BLaER1 treated with 17β-estradiol and CSF1 and Interleukin-3, amounts not matched to agents 10 nM and 100 nM (cell line): ENCODE measurements at regions not wholly inside any gene's neighbourhood (a gene's known extent, or its start where the extent isn't known, plus 50 kb on each side); places are given as distances from the start of the nearest gene placed in this dataset.
"Not testable (repeated sequence)": the region's sequence is repeated elsewhere in the genome, so short reads cannot be mapped to it uniquely, and the experiment has no call there.

Experiments
- H3K27ac ChIP-seq, 11 experiments: shearing (Covaris generic); formaldehyde crosslinking; 2 replicates each; pipeline ENCODE4 v1.8.1; 2022
- H3K27me3 ChIP-seq, 11 experiments: shearing (Covaris generic); formaldehyde crosslinking; 2 replicates each; pipeline ENCODE4 v1.8.1; 2022
- H3K36me3 ChIP-seq, 11 experiments: shearing (Covaris generic); formaldehyde crosslinking; 2 replicates each; pipeline ENCODE4 v1.8.1; 2022
- H3K4me1 ChIP-seq, 10 experiments: shearing (Covaris generic); formaldehyde crosslinking; 2 replicates each; pipeline ENCODE4 v1.8.1; 2022
- H3K4me2 ChIP-seq, 11 experiments: shearing (Covaris generic); formaldehyde crosslinking; 2 replicates each; pipeline ENCODE4 v1.8.1; 2022
- H3K4me3 ChIP-seq, 10 experiments: shearing (Covaris generic); formaldehyde crosslinking; 2 replicates each; pipeline ENCODE4 v1.8.1; 2022
- H3K9ac ChIP-seq, 11 experiments: shearing (Covaris generic); formaldehyde crosslinking; 2 replicates each; pipeline ENCODE4 v1.8.1; 2022
- H3K9me3 ChIP-seq, 11 experiments: shearing (Covaris generic); formaldehyde crosslinking; replicated peaks in 1 of 11; 2 replicates each; pipeline ENCODE4 v1.8.1; 2022
- H4K20me1 ChIP-seq, 11 experiments: shearing (Covaris generic); formaldehyde crosslinking; 2 replicates each; pipeline ENCODE4 v1.8.1; 2022
- Cebpa-rat ChIP-seq, 11 experiments: shearing (Covaris generic); IDR thresholded peaks; 2 replicates each; pipeline ENCODE4 v1.8.1; 2022

DNA sequence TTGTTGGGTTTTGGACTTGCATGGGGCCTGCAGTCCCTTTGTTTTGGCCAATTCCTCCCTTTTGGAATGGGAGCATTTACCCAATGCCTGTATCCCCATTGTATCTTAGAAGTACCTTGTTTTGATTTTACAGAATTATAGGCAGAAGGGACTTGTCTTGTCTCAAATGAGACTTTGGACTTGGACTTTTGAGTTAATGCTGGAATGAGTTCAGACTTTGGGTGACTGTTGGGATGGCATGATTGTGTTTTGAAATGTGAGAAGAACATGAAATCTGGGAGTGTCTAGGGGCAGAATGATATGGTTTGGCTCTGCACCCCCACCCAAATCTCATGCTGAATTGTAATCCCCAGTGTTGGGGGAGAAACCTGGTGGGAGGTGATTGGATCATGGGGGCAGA, 76.8 kb upstream of the MKI67 start:
- H3K4me3 ChIP-seq, result peak overlapping the region in 2 of 10 experiments; percentile 3 to 15; a peak in 3 of 20 replicates
- H3K27ac ChIP-seq, result no peak overlapping the region

DNA sequence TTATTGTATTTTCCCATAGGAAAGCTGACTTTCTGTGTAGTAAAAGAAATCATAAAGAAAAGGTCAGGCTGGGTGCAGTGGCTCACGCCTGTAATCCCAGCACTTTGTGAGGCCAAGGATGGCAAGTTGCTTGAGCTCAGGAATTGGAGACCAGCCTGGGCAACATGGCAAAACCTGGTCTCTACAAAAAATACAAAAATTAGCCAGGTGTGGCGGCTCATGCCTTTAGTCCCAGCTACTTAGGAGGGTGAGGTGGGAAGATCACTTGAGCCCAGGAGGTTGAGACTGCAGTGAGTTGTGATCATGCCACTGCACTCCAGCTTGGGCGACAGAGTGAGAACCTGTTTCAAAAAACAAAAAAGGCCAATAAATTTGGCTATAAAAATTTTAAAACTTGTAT, 79.4 kb upstream of the MKI67 start:
- Histone ChIP-seq H3K4me1 (peaks cover 27 to 49% (median 42%) of the 10 kb centered on the region in 10 experiments), H3K9me3 (peaks cover 31 to 51% (median 34%) of the 10 kb centered on the region in 11 experiments), H4K20me1 (peaks cover 0 to 51% (median 0%) of the 10 kb centered on the region in 11 experiments; a peak in 7 of 22 replicates), H3K36me3 (peaks cover 8 to 64% (median 50%) of the 10 kb centered on the region in 11 experiments; a peak in 20 of 22 replicates)
- not testable (repeated sequence) for H3K4me2 ChIP-seq, H3K27ac ChIP-seq, H3K27me3 ChIP-seq, H3K4me3 ChIP-seq, H3K9ac ChIP-seq

More for the DNA sequence above, 76.8 kb upstream of the MKI67 start:
- no peak for TF ChIP-seq Cebpa-rat (IDR thresholded peaks at IDR 0.05)
- Histone ChIP-seq H3K4me1 (peaks cover 6 to 25% (median 20%) of the 10 kb centered on the region in 10 experiments), H4K20me1 (peaks cover 0 to 33% (median 0%) of the 10 kb centered on the region in 11 experiments; a peak in 6 of 22 replicates), H3K9ac (no peak overlapping the region), H3K27me3 (no peaks in the 10 kb centered on the region), H3K36me3 (peaks cover 8 to 82% (median 70%) of the 10 kb centered on the region in 11 experiments; a peak in 20 of 22 replicates), H3K4me2 (no peak overlapping the region), H3K9me3 (peaks cover 33 to 73% (median 53%) of the 10 kb centered on the region in 11 experiments)

DNA sequence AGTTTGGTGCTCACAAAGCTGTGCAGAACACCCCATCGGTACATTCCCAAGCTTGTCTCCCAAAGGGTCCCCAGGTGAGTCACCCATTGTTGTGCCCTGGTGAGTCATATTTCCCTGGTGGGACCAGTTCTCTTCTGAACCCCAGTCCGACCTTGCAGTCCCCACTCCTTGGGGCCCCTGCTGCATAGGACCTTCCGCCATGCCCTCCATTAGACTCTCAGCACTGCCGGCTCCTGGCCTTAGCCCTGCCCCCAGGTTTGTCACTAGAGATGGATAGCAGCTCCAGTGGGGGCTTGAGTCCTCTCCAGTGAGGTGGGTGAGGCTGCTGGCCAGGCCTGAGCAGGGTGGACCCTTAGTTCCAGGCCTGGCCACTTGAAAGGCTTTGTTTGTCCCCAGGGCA, 80.5 kb upstream of the MKI67 start:
- Histone ChIP-seq H3K4me3 (no peak overlapping the region), H3K27ac (no peak overlapping the region), H3K36me3 (peaks cover 8 to 53% (median 39%) of the 10 kb centered on the region in 11 experiments; a peak in 20 of 22 replicates), H3K4me1 (peaks cover 36 to 60% (median 53%) of the 10 kb centered on the region in 10 experiments), H3K27me3 (no peaks in the 10 kb centered on the region), H3K4me2 (peak overlapping the region in 8 of 11 experiments; percentile 22 to 97 (median 82); a peak in 14 of 22 replicates), H4K20me1 (peaks cover 0 to 62% (median 0%) of the 10 kb centered on the region in 11 experiments; a peak in 9 of 22 replicates), H3K9ac (peak overlapping the region in 1 of 11 experiments; percentile 3; a peak in 1 of 22 replicates), H3K9me3 (peaks cover 20 to 40% (median 23%) of the 10 kb centered on the region in 11 experiments)
- TF ChIP-seq Cebpa-rat (IDR thresholded peaks at IDR 0.05), result no peak

DNA sequence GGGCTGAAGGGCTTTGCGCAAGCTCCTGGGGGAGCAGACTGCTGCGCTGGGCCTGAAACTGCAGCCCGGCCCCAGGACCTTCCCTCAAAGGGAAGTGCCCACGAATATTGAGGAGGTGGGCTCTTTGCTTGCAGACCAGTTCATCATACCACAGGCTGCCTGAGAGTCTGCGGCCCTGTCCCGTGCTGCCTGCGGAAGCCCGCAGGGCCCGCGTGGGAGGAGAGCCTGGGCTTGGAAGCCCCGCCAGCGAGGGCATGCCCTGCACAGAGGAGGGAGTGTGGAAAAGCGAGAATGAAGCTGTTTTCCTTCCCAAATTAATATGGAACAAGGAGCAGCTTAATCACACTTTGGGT, 83.6 kb upstream of the MKI67 start:
- Histone ChIP-seq H3K4me1 (peaks cover 62 to 91% (median 83%) of the 10 kb centered on the region in 10 experiments), H3K36me3 (peaks cover 0 to 52% (median 12%) of the 10 kb centered on the region in 11 experiments; a peak in 12 of 22 replicates), H3K27ac (peak overlapping the region in 10 of 11 experiments; percentile 3 to 91 (median 52); a peak in 16 of 22 replicates), H4K20me1 (peaks cover 0 to 85% (median 0%) of the 10 kb centered on the region in 11 experiments; a peak in 9 of 22 replicates), H3K4me3 (peak overlapping the region; percentile 70 to 94 (median 79); a peak in 19 of 20 replicates), H3K27me3 (no peaks in the 10 kb centered on the region), H3K9me3 (peaks cover 0 to 16% (median 0%) of the 10 kb centered on the region in 11 experiments; a peak in 4 of 22 replicates), H3K4me2 (peak overlapping the region; percentile 41 to 97 (median 81)), H3K9ac (peak overlapping the region in 7 of 11 experiments; percentile 34 to 92 (median 85); a peak in 12 of 22 replicates)
- TF ChIP-seq Cebpa-rat (IDR thresholded peaks at IDR 0.05), result no peak

DNA sequence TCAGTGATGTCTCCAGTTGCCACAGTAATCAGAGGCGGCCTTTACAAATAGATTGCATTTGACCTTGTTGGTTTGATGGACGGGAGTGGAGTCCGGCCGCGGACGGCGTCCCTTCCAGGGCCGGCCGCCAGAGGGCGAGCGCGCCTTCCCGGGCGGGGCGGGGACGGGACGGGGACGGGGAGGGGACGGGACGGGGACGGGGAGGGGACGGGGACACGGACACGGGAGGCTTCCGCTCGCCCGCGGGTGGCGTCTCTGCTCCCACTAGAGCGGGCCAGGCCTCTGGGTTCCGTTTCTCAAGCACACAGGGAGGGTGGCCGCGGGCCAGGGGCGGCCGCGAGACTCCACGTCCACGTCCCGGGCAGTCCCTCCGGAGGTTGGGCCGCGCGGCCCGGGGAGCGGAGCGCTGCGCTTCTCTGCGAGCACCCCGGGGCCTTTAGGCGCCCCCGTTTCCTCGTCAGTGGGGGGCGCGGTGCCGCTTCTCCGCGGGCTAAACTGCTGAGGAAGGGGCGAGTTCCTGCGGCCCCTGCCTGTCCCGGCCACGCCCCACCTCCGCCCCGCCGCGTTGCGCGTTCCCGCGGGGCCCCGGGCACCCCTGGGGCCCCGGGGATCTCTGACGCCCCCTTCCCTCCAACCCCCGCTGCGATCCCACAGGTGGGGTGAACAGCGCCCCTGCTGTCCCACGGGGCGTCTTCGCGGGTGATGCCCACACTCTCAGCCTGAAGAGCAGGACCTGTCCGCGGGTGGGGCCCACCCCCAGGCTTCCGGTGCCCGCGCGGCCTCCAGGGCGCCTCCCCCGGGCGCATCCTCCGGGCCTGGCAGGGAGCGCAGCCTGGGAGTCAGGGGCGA, 84.2 kb upstream of the MKI67 start:
- H3K4me1 ChIP-seq, result peaks cover 68 to 97% (median 89%) of the 10 kb centered on the region in 10 experiments
- H3K36me3 ChIP-seq, result peaks cover 0 to 58% (median 9%) of the 10 kb centered on the region in 11 experiments; a peak in 13 of 22 replicates
- peak overlapping the region; percentile 81 to 97 (median 88) for H3K4me2 ChIP-seq
- H4K20me1 ChIP-seq, result peaks cover 0 to 86% (median 0%) of the 10 kb centered on the region in 11 experiments; a peak in 9 of 22 replicates
- peak overlapping the region; percentile 80 to 98 (median 88) for H3K27ac ChIP-seq
- TF ChIP-seq Cebpa-rat (IDR thresholded peaks at IDR 0.05), result no peak
- H3K9ac ChIP-seq, result peak overlapping the region; percentile 78 to 97 (median 88)
- peak overlapping the region; percentile 70 to 94 (median 79) for H3K4me3 ChIP-seq
- no peaks in the 10 kb centered on the region for H3K27me3 ChIP-seq
- peaks cover 0 to 13% (median 0%) of the 10 kb centered on the region in 11 experiments; a peak in 4 of 22 replicates for H3K9me3 ChIP-seq

DNA sequence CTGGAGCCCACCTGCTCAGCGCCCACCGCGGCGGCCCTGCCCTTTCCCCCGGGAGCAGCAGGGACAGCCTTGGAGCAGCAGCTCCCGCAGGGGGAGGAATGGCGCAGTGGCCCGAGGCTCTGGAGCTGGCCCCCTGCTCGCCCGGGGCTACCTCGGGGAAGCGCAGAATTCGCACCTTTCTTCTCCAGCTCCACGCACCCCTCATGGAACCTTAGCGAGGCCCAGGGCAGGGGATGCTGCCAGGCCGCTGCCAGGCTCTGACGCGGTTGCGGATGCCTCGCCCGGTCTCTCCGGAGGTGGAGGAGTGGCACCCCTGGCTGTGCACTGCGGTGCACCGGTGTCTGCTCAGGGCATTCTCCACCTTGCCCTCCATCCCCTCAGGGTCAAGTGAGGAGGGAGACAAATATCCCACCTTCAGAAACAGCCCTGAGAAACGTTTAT, 84.9 kb upstream of the MKI67 start:
- TF ChIP-seq Cebpa-rat (IDR thresholded peaks at IDR 0.05), result no peak
- peak overlapping the region; percentile 78 to 97 (median 88) for H3K9ac ChIP-seq
- peaks cover 0 to 58% (median 7%) of the 10 kb centered on the region in 11 experiments; a peak in 14 of 22 replicates for H3K36me3 ChIP-seq
- H4K20me1 ChIP-seq, result peaks cover 0 to 85% (median 0%) of the 10 kb centered on the region in 11 experiments; a peak in 9 of 22 replicates
- peaks cover 74 to 98% (median 95%) of the 10 kb centered on the region in 10 experiments for H3K4me1 ChIP-seq
- no peaks in the 10 kb centered on the region for H3K27me3 ChIP-seq
- H3K9me3 ChIP-seq, result peaks cover 0 to 10% (median 0%) of the 10 kb centered on the region in 11 experiments; a peak in 4 of 22 replicates
- peak overlapping the region; percentile 70 to 94 (median 79) for H3K4me3 ChIP-seq
- H3K4me2 ChIP-seq, result peak overlapping the region; percentile 81 to 97 (median 88)
- H3K27ac ChIP-seq, result peak overlapping the region; percentile 80 to 98 (median 88)

DNA sequence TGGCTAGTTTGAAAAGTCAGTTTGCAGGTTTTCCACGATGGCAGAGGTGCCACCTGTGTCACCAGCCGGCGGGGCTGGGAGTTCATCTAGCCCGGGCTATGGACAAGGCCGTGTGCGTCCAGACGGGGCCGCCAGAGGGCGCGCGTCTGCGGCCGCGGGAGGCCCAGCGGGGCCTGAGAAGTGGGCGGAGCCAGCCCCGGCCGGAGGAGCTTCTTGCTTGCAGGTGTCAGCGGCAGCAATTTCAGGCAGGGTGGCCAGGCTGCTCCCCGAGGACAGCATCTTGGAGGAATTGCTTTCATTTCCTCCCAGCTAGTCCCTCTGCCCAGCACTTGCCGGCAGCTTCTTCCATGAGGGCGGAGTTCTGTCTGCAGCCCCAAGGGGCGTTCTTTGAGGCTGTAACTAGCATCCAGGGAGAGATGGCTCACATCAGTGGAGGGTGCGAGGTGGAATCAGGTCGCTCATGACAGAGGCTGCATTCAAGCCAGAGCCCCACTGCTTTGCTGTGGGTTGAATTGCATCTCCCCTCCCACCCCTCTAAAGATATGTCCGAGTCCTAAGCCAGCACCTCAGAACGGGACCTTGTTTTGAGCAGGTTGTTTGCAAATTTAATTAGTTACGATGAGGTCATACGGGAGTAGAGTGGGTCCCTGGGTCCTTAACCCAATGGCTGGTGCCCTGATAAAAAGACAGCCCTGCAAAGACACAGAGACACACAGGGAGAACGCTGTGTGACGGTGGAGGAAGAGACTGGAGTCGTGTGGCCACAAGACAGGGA, 85.9 kb upstream of the MKI67 start:
- H3K4me2 ChIP-seq, result peak overlapping the region; percentile 81 to 97 (median 88)
- H4K20me1 ChIP-seq, result peaks cover 0 to 83% (median 0%) of the 10 kb centered on the region in 11 experiments; a peak in 9 of 22 replicates
- no peak for TF ChIP-seq Cebpa-rat (IDR thresholded peaks at IDR 0.05)
- H3K27me3 ChIP-seq, result no peaks in the 10 kb centered on the region
- peak overlapping the region; percentile 38 to 68 (median 55); a peak in 21 of 22 replicates for H3K9ac ChIP-seq
- peaks cover 84 to 98% (median 95%) of the 10 kb centered on the region in 10 experiments for H3K4me1 ChIP-seq
- 0 out of 22 replicates have a peak, but pooled peaks cover 0 to 2% (median 0%) of the 10 kb centered on the region in 11 experiments for H3K9me3 ChIP-seq
- H3K27ac ChIP-seq, result peak overlapping the region; percentile 52 to 87 (median 66); a peak in 21 of 22 replicates
- H3K4me3 ChIP-seq, result peak overlapping the region; percentile 27 to 69 (median 42); a peak in 18 of 20 replicates
- H3K36me3 ChIP-seq, result peaks cover 0 to 58% (median 8%) of the 10 kb centered on the region in 11 experiments; a peak in 11 of 22 replicates

DNA sequence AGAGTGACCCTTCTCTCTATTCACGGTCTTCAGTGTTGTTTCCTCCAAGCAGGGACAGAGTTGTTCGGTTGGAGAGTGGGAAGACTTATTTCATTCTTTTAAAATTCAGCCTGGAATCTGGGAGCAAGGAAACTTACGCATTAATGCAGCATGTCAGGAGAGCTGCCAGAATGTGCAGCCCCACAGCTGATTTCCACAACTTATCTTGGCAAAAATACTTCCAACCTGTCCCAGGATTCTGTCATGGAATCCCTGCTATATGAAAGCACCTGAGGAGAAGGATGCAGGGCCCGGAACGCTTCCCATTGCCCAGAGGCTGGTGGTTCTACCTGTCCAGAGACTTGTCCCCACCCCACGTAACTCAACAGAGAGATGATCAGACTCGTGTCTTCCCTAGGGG, 86.9 kb upstream of the MKI67 start:
- Histone ChIP-seq H3K9me3 (no peaks in the 10 kb centered on the region), H3K4me3 (peak overlapping the region in 3 of 10 experiments; percentile 27 to 44 (median 30); a peak in 2 of 20 replicates), H3K36me3 (peaks cover 0 to 58% (median 9%) of the 10 kb centered on the region in 11 experiments; a peak in 11 of 22 replicates), H3K27me3 (no peaks in the 10 kb centered on the region), H4K20me1 (peaks cover 0 to 73% (median 0%) of the 10 kb centered on the region in 11 experiments; a peak in 9 of 22 replicates), H3K9ac (peak overlapping the region; percentile 38 to 68 (median 55); a peak in 19 of 22 replicates), H3K27ac (peak overlapping the region; percentile 52 to 71 (median 66); a peak in 21 of 22 replicates), H3K4me1 (peaks cover 85 to 98% (median 95%) of the 10 kb centered on the region in 10 experiments), H3K4me2 (peak overlapping the region; percentile 81 to 97 (median 88))
- TF ChIP-seq Cebpa-rat (IDR thresholded peaks at IDR 0.05), result no peak
